Pancreas (tissue), 10 donors: ENCODE measurements at regions not wholly inside any gene's neighbourhood (a gene's known extent, or its start where the extent isn't known, plus 50 kb on each side); places are given as distances from the start of the nearest gene placed in this dataset.

Experiments
- ATAC-seq, 4 donors: fragments of 200-7000 bp; cut with Tn5 transposase; one replicate each; pipeline versions ENCODE4 v1.8.0 to v1.9.1; 2020; ENCODE audit warnings: mild to moderate bottlenecking in 4 of 4, moderate library complexity in 4 of 4
- DNase-seq, 6 donors: peaks; one replicate each; pipeline ENCODE4 v3.0.0-alpha.2; 2020
- FAIRE-seq: peaks from 2 replicates; lab custom pipeline; 2012; peaks lifted over from hg19 to GRCh38; lab: Jason Lieb, UNC
- H3K27ac ChIP-seq, 4 donors: fragments of 200-600 bp; sonication (generic); 1 replicate in 3 of 4; 2 replicates in 1 of 4; pipeline versions ENCODE4 v1.5.0 to v1.8.0; 2020
- H3K27me3 ChIP-seq, 4 donors: fragments of 200-600 bp; one replicate each; pipeline ENCODE4 v1.8.0; 2021
- H3K36me3 ChIP-seq, 3 donors: fragments of 200-600 bp; sonication (generic) in 1 of 3; one replicate each; pipeline versions ENCODE4 v1.5.0 to v1.8.0; 2020 to 2021
- H3K4me1 ChIP-seq, 3 donors: fragments of 200-600 bp; one replicate each; pipeline ENCODE4 v1.8.0; 2021
- H3K4me3 ChIP-seq, 4 donors: fragments of 200-600 bp; sonication (generic) in 2 of 4; one replicate each; pipeline versions ENCODE4 v1.5.0 to v1.8.0; 2020 to 2021
- H3K9me3 ChIP-seq, 4 donors: fragments of 200-600 bp; one replicate each; pipeline ENCODE4 v1.8.0; 2021
- CTCF ChIP-seq, 4 donors: fragments of 200-600 bp; sonication (generic) in 3 of 4; IDR thresholded peaks; one replicate each; pipeline versions ENCODE4 v1.5.0 to v1.8.0; 2021; ENCODE audit warnings: antibody characterized with exemption in 4 of 4
- WGBS, 2 donors: extraction: QIAGEN DNeasy Blood & Tissue Kit; methylation state at CpG; one replicate each; pipeline ENCODE4 v1.1.7; 2013; 5-methylcytosine and 5-hydroxymethylcytosine counted together
- intact Hi-C, 3 donors: fragments of 100-400 bp; cut with DNase I; formaldehyde crosslinking; loops; one replicate each; pipeline versions ENCODE4 v1.11.1 to v1.14.2; 2022
- donor health status: healthy with polysubstance abuse.
- donor health status: DM: no; HTN: no; CAD: no; lungs with moderate emphysema.
- donor health status: DM: no; HTN: no; CAD: no.
- donor health status: control.
- donor health status: control.
- donor health status: Bipolar disorder and iron deficiency.
- donor health status: DM: yes; HTN: yes; CAD: no.
- donor health status: DM: no; HTN: no; CAD: no.
- donor health status: DM: no; HTN: no; CAD: no.
- donor health status: DM: yes; HTN: yes; CAD: no.

- Histone ChIP-seq H3K27me3 (no peaks in the 10 kb centered on the region), H3K4me3 (no peak overlapping the region), H3K27ac (no peak overlapping the region), H3K4me1 (no peaks in the 10 kb centered on the region), H3K36me3 (no peaks in the 10 kb centered on the region), H3K9me3 (no peaks in the 10 kb centered on the region)
- TF ChIP-seq CTCF (IDR thresholded peaks at IDR 0.05) = no peak
- FAIRE-seq (no peak), DNase-seq (no peak), ATAC-seq (no peak)
- 93 to 100% methylated on average over 1 of the region's 1 CpG for WGBS, 2 donors
- intact Hi-C loops = no loop called here
These were observed 156.4 kb upstream of the PCDH18 start for GRCh38 chr4:137688651-137689050.

- intact Hi-C loops = no loop called here
- FAIRE-seq (no peak), DNase-seq (no peak), ATAC-seq (no peak)
- H3K27ac ChIP-seq = no peak overlapping the region
- no peak overlapping the region for H3K4me3 ChIP-seq
- H3K4me1 ChIP-seq = no peaks in the 10 kb centered on the region
- H3K9me3 ChIP-seq = no peaks in the 10 kb centered on the region
- no peak for TF ChIP-seq CTCF (IDR thresholded peaks at IDR 0.05)
- H3K27me3 ChIP-seq = no peaks in the 10 kb centered on the region
- WGBS, 2 donors = 62 to 72% methylated on average over 3 of the region's 3 CpGs
- H3K36me3 ChIP-seq = no peaks in the 10 kb centered on the region
These were observed 153.1 kb upstream of the PCDH18 start for GRCh38 chr4:137685357-137685756.

GRCh38 chr4:137681081-137681480 lies 148.8 kb upstream of the PCDH18 start:
- Histone ChIP-seq H3K27ac (no peak overlapping the region), H3K9me3 (no peaks in the 10 kb centered on the region), H3K4me3 (no peak overlapping the region), H3K4me1 (no peaks in the 10 kb centered on the region), H3K36me3 (no peaks in the 10 kb centered on the region), H3K27me3 (no peaks in the 10 kb centered on the region)
- DNase-seq (no peak), ATAC-seq (no peak), FAIRE-seq (no peak)
- TF ChIP-seq CTCF (IDR thresholded peaks at IDR 0.05) = no peak
- intact Hi-C loops = no loop called here
- WGBS, 2 donors = 40 to 53% methylated on average over 1 of the region's 1 CpG

- intact Hi-C loops = no loop called here
- Histone ChIP-seq H3K36me3 (no peaks in the 10 kb centered on the region), H3K4me3 (no peak overlapping the region), H3K27ac (no peak overlapping the region), H3K9me3 (no peaks in the 10 kb centered on the region), H3K4me1 (no peaks in the 10 kb centered on the region), H3K27me3 (no peaks in the 10 kb centered on the region)
- WGBS, 2 donors = 26 to 38% methylated on average over 1 of the region's 1 CpG
- no peak for TF ChIP-seq CTCF (IDR thresholded peaks at IDR 0.05)
- ATAC-seq = no peak
- no peak for FAIRE-seq
- DNase-seq = no peak
These were observed 146.5 kb upstream of the PCDH18 start for GRCh38 chr4:137678796-137679195.

GRCh38 chr4:137677863-137678262 lies 145.6 kb upstream of the PCDH18 start:
- no peak for ATAC-seq
- intact Hi-C loops = no loop called here
- Histone ChIP-seq H3K4me1 (no peaks in the 10 kb centered on the region), H3K36me3 (no peaks in the 10 kb centered on the region), H3K4me3 (no peak overlapping the region), H3K9me3 (no peaks in the 10 kb centered on the region), H3K27ac (no peak overlapping the region), H3K27me3 (no peaks in the 10 kb centered on the region)
- no peak for FAIRE-seq
- no peak for TF ChIP-seq CTCF (IDR thresholded peaks at IDR 0.05)
- no peak for DNase-seq
